ENCODE measurements at regions not wholly inside any gene's neighbourhood (a gene's known extent, or its start where the extent isn't known, plus 50 kb on each side); places are given as distances from the start of the nearest gene placed in this dataset.
"Not testable (repeated sequence)": the region's sequence is repeated elsewhere in the genome, so short reads cannot be mapped to it uniquely, and the experiment has no call there.

DNA sequence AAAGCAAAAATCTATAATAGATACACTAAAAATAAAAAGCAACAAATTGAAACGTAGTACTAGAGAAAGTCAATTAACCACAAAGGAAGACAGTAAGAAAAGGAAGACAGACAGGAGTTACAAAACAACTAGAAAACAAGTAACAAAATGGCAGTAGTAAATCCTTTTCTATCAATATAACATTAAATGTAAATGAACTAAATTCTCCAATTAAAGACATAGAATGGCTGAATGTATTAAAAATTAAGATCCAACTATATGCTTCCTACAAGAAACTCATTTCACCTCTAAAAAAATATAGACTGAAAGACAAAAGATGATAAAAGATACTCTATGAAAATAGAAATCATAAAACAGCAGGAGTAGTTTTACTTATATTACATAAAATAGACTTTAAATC lies 79.1 kb downstream of the CTH start:
- no peak for DNase-seq

DNA sequence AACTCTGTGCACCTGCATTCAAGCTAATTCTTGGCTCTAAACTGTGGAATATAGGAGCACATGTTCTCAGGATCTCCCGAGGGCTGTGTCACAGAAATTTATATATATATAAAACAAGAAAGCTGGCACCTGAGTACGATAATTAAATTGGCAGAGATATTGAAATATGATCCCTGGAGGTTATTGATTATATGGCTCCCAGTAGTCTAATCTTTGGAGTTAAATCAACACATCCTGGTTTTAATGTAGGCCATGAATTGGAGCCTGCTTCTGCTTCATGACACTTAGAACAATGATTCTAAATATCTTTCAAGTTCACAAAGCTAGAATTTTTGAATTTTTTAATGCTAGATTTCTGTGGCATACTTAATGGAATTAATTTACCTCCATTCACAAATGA lies 84.3 kb downstream of the CTH start:
- DNase-seq = no peak

DNA sequence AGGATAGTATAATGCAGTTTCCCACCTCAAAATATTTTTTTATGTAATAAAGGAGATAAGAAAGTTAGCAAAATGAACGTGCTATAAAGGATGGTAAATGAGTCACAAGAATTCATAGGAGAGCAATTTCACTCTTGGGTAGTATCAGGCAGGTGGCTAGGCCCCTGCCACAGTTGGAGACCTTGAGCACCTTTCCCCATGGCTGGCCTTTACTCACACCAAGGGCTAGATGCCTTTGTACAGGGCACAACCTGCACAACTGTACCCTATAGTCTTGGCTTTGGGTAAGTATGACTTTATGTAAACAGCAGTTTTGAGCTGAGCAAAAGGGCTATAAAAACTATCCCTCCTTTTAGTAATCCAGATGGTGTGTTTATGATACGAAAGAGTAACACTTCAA lies 85.1 kb downstream of the CTH start:
- DNase-seq = no peak

DNA sequence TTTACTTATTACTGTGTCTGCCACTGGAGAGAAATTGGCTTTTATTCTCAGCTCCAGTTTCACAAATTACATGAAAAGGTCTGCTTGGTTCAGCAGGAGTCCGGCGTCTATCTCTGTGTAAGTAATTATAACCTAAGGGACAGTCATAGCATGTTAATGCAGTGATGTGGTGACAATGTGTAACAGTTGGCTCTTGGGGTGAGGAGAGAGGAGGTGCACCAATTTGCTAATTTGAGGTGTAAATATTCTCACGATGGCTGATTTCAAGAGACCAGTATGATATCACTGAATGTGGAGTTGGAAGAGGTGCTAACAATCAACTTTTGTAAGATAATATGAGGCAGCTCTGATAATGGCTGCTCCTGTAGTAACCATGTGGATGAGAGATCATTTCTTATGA lies 86.1 kb downstream of the CTH start:
- DNase-seq = no peak

DNA sequence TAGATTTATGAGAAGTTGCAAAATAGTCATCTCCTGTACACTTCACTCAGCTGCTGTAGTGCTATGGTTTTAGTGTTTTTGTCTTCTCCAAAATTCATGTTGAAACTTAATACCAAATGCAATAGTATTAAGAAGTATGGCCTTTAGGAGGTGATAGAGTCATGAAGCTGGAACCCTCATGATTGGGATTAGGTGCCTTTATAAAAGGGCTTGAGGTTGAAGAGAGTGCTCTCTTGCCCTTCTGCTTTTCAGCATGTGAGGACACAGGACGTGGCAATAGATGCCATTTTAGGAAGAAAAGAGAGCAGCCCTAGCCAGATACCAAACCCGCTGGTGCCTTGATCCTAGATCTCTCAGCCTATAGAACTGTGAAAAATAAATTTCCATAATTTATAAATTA lies 87.6 kb downstream of the CTH start:
- DNase-seq = no peak

DNA sequence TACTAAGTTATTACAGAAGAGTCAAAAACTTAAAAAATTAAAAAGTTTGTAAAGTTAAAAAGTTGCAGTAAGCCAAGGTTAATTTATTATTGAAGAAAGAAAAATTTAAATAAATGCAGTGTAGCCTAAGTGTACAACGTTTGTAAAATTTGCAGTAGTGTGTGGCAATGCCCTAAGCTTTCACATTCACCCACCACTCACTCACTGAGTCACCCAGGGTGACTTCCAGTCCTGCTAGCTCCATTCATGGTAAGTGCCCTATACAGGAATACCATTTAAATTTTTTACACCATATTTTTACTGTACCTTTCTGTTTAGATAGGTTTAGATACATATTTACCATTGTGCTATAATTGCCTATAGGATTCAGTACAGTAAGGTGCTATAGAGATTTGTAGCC lies 88.6 kb downstream of the CTH start:
- no peak for DNase-seq

DNA sequence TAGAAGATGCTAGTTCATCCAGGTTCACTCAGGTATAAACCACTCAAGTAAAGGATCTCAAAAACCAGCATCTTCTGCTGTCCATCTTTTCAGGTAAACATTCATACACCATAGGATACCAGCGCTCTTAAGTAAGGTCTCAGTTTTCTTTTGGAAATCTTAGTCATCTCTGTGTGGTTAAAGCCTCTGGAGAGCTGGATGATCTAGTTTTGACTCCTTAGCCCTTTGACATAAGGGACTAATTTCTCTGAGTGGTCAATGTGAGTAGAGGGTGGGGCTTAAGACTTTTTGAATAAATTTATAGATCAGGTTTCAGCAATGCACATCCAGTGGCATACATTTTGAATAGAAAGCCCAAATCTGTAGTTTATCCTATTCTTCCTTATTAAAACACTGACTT lies 92.3 kb downstream of the CTH start:
- no peak for DNase-seq

DNA sequence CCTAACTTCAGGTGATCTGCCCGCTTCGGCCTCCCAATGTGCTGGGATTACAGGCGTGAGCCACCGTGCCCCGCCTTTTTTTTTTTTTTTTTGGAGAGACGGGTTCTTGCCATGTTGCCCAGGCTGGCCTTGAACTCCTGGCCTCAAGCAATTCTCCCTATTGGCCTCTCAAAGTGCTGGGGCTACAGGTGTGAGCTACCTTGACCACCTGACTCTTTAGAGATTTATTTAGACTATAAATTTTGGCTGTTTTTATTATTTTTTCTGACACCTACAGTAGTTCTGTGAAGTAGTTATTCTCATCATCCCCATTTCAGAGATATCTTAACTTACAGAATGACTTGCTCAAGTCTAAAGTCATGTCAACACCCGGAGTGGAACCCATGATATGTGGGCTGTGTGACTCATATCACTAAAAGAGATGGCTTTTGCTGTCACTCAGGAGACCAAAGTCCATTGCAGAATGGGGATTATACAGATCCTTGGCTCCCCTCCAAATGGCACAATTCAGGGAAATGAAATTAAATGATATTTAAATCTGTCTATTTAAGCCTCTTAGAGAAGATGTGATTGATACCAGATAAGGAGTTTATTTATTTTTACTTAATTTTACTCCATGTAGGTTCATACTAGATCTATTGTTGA lies 93.2 kb downstream of the CTH start:
- DNase-seq = no peak

DNA sequence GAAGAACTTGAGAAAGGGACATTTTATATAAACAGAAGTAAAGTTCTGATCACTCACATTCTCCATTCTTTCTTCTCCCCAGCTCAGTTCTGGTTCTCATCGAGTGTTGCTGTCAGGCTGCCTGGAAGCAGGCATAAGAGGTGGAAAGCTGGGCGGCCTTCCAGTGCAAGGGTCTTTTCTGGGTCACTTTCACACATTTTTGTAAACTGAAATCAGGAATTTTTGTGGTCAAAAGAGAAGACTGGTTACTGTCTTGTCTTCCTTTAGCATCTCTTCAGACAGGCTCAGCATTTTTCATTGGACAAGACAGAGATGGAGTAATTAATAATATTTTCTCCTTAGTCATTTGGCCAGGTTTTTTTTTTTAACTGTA lies 93.7 kb downstream of the CTH start:
- peak in 5 of 56 donors; percentile 5 to 25 (median 19) for DNase-seq

DNA sequence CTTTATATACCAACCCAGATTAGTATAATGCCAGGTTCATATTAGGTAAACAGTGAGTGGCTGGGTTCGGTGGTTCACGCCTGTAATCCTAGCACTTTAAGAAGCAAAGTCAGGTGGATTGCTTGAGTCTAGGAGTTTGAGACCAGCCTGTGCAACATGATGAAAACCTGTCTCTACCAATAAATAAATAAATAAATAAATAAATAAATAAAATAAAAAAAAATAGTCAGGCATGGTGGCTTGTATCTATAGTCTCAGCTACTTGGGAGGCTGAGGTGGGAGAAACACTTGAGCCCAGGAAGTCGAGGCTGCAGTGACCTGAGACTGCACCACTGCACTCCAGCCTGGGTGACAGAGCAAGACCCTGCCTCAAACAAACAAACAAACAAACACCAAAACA lies 96.9 kb downstream of the CTH start:
- not testable (repeated sequence) for DNase-seq

DNA sequence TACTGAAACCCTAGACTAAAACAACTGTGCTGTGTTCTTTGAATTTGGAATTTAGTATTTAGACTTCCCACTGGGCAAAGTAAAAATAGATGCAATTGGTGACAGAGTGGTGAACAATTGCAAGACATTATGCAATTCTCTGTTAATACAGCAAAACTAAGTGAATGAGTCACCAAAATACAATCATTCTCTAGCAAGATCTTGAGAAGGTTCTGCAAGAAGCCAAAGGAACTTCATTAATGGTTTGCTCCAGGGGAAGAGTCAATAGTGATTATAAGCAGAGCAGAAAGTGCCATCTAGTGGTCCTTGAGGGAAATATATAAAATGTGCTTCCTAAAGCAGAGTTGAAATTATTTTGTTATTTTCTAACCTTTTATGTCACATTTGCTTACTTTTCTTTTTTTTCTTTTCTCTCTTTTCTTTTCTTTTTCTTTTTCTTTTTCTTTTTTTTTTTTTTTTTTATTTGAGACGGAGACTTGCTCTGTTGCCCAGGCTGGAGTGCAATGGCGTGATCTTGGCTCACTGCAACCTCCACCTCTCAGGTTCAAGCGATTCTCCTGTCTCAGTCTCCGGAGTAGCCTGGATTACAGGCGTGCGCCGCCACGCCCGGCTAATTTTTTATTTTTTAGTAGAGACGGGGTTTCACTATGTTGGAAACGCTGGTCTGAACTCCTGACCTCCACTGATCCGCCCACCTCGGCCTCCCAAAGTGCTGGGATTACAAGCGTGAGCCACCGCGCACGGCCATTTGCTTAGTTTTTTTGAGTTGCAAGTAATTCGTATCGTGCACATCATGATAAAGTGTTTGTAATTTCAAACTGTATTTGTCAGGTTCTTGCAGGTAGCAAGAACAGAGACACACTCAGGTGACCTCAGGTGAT lies 99.2 kb downstream of the CTH start:
- no peak for DNase-seq

DNA sequence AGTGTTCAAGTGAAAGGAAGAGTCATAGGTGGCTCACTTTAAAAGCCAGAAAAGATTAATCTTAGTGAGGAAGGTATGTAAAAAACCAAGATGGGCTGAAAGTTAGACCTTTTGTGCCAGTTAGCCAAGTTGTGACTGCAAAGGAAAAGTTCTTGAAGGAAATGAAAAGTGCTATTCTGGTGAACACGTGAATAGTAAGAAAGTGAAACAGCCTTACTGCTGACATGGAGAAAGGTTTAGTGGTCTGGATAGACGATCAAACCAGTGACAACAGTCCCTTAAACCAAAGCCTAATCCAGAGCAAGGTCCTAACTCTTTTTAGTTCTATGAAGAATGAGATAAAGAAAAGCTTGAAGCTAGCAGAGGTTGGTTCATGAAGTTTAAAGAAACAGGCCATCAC lies 106.4 kb downstream of the CTH start:
- no peak for DNase-seq

DNA sequence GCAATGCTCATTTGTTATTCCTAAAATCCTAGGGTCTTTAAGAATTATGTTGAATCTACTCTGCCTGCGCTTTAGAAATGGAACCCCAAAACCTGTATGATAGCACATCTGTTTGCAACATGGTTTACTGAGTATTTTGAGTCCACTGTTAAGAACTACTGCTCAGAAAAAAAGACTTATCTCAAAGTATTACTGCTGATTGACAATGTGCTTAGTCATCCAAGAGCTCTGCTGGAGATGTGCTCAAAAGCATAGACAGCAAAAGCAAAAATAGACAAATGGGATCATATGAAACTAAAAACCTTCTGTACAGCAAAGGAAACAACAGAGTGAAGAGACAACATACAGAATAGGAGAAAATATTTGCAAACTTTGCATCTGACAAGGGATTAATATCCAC lies 107.0 kb downstream of the CTH start:
- DNase-seq = no peak

DNA sequence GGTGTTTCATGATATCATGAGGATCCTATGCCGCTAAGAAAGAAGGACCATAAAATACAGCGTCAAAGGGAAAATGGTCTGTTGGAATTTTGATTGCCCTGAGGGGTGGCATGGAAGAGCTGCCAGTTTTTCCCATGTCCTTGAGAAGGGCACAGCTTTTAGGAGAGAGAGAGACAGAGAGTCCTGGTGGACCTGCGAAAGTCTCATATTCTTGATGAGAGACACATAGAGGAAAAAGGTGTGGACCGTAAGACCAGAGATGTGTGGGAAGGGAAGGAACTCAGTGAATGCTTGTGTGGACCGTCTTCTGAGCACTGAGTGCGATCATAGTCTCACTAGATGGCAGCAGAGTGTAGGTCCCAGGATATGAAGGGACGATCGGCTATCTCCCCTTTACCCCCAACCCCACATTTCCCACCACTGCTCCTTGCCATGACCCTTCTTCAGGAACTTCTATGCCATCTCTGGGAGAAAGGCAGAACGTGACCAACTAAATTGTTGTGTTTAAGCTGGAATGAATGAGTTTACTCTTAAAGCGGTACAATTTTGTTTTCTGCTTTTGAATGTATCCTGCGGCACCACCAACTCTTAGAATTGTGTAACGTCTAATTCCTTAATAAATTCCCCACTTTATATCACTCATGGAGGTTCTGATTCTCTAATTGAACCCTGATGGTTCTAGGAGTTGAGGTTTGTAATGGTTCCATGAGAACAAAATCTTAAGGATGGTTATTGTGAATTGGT lies 117.7 kb downstream of the CTH start:
- DNase-seq = peak in 12 of 56 donors; percentile 0 to 22 (median 2)

DNA sequence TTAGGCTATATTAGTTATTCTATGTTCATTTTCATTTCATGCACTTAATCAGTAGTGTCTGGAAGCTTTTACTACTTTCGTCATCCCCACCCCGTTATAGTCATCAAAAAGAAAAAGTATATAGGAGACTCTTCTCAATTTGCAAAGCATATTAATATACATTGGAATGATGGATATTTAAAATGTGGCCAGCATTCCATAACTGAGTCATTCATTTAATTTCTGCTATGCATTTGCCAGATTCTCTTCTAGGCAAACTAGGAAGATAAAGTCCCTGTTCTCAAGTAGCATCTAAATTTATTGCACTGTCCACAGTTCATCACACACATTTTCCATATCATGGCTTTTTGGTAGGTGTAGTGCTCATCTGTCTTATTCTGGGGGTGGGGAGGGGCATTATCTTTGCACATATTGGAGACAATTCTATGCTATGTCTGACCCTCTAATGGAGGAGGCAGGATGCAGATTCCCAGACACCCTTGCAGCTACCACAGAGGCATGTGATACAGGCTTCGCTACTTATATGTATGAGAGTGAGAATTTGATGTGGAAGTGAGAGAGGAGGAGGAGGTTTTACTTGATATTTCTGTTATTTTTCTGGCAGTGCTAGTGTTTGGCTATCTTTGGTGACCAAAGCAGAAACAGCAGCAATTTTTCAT lies 125.8 kb downstream of the CTH start:
- DNase-seq = no peak

DNA sequence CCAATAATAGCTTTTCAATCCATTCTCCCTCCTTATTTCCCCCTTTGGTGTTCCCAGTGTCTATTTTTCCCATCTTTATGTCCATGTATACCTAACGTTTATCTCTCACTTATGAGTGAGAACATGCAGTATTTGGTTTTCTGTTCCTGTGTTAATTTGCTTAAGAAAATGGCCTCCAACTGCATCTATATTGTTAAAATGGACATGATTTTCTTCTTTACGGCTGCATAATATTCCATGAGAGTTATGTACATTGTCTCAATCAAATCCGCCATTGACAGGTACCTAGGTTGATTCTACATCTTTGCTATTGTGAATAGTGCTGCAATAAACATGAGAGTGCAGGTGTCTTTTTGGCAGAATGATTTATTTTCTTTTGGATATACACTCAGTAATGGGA lies 126.7 kb downstream of the CTH start:
- DNase-seq = no peak

DNA sequence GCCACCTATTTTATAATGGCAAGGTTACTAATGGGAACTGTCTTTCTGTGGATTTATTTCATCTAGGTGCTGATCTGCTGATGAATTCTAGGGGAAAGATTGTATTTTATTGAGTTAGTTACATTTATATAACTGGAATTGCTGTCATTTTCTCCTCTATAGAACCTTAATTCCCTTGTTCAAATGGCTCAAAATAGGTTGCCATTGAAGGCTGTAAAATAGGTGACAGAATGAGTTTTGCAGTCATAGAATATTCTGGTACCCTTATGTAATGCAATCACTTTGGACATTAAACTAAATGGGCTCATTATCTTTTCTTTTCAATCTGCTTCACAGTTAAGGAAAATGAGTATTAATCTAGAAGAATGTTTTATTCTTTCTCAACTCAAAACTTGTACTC lies 131.0 kb downstream of the CTH start:
- no peak for DNase-seq

DNA sequence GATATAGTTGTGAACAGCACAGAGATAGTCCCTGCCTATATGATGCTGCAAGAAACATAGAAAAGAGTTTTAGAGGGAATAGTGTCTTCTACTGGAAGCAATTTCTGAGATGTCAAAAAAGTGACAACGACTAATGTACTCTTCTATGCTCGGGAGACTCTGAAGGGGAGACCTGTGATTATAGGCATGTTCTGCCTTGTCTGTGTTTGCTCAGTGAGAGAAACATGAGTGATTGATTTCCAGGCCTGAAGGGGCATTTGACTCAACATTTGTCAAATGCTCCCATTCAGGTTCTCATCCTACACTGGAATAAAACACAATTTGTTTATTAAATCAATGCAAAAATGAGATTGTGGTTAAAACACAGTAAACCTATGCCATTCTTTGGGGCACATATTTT lies 131.8 kb downstream of the CTH start:
- no peak for DNase-seq

DNA sequence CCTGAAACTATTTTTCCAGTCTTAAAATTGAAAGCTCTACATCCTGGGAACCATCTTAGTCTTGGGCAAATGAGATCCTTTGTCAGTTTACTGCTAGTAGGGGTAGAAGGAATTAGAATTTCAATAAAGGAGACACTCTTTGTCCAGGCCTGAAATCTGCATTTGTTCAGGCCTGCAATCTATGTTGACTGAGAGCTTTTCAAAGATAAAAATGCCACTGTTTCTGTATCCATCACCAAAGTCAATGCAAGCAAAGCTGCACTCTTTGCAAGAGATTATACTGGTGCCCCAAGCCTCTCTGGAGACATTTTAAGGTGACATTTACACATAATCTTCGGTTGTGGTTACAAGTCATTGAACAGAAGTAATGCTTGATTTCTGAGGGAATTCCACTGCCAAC lies 135.7 kb downstream of the CTH start:
- no peak for DNase-seq

DNA sequence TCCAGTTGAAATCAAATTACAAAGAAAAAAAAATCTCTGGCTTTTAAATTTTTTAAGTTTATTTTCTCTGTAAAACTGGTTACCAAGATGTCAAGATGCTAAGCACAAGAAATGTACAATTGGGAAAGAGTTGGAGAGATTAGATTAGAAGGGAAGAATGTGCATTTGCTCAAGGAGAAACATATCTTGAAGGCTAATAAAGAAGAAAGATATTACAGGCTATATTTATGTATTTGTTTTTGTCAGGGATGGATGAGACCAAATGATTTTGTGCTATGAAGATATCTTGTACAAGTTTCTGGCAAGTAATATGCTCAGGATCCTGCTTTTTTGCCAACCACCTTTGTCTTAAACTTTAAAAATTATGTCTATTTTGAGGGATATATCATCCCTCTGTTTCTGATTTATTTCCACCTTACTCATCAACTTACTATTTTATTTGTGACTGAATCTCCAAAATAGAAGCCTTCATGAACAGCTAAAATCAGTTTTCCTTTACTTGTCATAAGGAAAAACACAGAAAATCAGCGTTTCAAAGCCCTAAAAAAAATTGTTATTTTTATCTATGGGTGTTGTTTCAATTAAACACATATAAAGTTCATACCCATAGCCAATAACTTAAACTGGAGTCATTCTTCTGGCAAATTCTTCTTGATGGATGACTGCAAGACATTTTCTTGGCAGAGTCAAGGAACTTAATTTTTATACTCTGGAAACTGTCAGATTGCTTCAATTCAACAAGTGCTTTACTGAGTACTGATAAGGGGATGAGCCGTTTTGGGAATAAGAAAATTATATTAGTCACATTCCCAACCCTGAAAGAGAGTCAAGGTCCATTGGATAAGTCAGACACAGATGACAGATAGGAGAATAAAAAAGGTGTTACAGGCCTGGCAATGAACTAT lies 141.8 kb downstream of the CTH start:
- DNase-seq = no peak

DNA sequence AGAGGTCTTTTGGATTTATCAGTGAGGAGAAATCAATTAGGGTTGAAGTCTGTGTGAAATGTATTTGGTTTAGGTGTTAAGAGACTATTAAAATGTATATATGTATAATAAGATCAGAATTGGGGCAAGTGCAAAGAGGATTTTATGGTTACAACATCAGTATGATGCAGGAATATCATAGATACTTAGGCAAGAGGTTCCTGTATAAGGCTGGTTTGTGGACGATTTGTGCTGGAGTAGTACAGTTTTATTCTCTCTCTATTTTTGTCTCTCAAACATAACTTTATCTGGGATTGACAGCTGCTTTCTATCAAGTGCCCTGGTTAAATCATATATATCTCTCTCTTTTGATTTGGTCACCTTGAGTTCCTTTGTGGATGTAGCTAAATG lies 142.5 kb downstream of the CTH start:
- DNase-seq = no peak
